ENCODE measurements at regions not wholly inside any gene's neighbourhood (a gene's known extent, or its start where the extent isn't known, plus 50 kb on each side); places are given as distances from the start of the nearest gene placed in this dataset.

DNA sequence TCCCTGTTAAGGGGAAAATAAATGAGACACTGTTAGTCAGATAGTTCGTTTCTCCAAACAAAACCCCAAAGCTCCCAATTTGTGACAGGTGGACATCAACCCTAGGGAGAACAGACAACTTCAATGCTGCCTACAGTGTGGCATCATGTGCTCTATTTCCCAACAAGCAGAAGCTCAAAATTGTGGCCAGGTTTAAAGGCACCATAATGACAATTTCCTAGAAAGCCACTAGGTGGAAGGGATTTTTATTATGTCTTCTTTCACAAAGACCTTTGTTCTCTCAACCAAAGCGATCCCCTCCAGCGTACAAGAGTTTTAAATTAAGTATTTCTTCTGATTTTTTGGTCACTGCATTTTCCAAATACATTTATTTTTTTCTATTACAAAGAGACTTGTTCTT is 88.0 kb upstream of the MBIP start:
- no peak for DNase-seq

DNA sequence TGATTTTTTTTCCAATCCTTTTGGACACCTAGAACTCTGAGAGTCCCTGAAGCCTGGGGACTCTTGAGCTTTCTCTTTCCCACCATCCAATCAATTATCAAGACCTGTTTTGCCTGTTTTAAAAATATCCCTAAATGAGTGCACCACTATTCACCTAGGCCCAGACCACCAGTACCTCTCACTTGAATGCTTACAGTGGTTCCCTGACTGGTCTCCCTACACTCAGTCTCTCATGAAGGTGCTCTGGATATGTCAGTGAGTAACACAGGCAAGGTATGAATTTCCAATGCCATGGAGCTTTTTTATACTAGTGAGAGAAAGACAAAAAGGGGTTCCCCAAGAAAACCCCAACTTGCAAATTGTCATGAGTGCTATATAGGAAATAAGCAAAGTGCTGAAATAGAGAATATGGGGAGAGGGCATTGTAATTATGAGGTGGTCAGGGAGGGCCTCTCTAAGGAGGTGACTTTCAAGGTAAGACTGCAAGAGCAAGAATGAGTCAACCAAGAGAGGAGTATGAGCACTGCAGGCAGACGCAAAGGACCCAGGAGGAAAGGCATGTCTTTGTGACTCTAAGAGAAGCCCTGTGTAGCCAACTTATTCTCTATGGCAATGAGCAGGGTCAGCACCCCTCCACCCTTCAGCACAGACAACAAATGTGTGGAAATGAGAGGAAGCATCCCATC is 85.3 kb upstream of the MBIP start:
- no peak for DNase-seq

DNA sequence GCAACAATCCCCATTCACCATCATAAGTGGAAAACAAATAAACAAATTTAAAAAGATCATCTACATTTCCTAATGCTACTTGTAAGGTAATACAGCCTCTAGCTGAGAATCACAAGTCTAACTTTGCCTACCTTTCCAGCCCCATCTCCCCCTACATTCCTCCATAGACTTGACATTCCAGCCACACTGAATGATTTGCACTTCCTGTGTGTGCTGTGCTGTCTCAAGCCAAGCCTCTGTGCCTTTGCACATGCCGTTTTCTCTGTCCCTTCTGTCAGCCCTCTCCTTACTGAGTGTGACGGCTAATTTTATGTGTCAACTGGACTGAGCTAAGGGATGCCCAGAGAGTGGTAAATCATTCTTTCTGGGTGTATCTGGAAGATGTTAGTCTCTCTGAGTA is 82.4 kb upstream of the MBIP start:
- DNase-seq = no peak

GRCh38 chr14:36398463-36399291 is 78.2 kb upstream of the MBIP start:
- no peak for DNase-seq

DNA sequence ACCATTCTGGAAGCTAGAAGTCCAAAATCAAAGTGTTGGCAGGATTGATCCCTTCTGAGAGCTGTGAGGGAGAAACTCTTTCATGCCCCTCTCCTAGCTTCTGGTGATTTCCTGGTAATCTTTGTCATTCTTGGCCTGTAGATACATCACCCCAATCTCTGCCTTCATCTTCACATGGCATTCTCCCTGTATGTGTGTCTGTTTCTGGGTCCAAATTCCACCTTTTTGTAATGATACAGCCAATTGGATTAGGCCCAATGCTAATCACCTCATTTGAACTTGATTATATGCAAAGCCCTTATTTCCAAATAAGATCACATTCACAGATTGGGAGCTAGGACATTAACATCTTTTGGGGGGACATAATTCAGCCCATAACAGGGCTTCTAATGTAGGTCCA is 76.9 kb upstream of the MBIP start:
- no peak for DNase-seq

- no peak for DNase-seq
Observed at GRCh38 chr14:36396798-36397197, 76.4 kb upstream of the MBIP start.

DNA sequence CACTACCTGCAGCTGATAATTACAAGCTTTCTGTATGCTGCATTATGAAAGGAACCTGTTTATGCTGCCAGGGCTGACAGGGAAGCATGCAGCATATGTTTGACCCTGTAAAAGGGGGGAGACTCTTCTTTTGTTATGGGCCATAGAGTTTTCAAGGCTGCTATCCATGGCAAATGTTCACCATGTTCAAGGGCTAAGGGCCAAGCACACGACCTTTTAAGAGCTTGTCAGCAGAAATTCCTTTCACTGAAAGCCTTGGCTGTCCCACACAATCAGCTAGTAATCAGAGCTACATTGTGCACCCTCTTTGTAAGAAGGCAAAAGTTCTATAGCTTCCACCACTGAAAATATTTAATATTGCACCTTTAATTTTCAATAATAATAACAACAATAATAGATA is 74.2 kb upstream of the MBIP start:
- DNase-seq = no peak

DNA sequence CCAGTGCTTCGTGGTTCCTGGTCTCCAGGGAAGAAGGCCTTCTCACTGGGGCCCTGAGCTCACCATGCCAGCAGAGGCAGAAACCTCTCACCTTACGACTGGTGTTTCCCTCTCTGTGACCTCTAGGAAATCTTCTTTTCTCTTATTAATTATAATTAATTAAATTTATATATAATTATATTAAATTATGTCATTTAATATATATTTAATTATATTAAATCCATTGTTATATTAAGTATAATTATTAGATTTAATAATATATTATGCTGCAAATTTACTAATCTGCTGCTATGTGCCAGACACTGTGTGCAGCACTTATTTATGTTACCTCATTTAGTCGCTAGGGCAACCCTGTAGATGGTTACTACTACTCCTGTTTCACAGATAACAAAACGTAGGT is 70.3 kb upstream of the MBIP start:
- no peak for DNase-seq

GRCh38 chr14:36383767-36384431 is 63.5 kb upstream of the MBIP start:
- DNase-seq = no peak

- DNase-seq = peak; percentile 17
Observed at GRCh38 chr14:36373982-36374673, 53.7 kb upstream of the MBIP start.

Measured in GF-D8 (cell line).